ENCODE measurements at regions not wholly inside any gene's neighbourhood (a gene's known extent, or its start where the extent isn't known, plus 50 kb on each side); places are given as distances from the start of the nearest gene placed in this dataset.

DNA sequence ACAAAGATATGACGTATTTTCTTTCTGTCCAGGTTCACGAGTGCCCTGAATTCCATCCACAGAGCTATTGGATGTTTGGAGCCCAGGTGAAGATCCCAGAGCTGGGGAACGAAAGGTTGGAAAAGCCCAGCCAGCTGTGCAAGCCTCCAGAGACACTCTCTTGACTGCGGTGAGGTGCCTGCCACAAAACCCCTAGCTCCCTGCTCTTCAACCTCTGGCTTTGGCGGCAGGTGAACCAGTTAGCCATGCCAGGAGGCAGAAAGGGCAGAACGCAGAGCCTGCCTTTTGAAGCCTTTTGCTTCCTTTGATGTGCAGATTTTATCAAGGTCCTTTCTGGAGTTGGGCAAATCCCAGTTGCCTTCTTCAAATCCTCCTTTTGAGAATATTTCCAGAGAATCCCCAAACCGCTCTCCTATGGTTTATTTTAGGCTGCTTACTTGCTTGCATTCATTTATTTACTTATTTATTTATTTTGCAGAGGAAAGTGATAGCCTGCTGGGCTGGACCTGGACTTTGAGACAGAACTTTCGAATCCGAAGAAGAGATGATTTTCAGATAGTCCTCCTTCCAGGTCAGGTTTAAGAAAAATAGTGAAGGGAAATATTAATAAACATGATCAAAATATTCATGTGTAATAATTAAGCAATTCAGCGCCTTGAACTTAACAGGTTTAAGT, 411.2 kb upstream of the TBX3 start:
- TF ChIP-seq ZFP30 (CRISPR knock-in tag; IDR thresholded peaks at IDR 0.05) (no peak), ZNF565 (CRISPR knock-in tag; conservative IDR thresholded peaks at IDR 0.05; ENCODE audit: low read depth) (no peak), ARNTL (CRISPR knock-in tag; IDR thresholded peaks at IDR 0.05; ENCODE audit: borderline replicate concordance, low read depth) (no peak), RARB (CRISPR knock-in tag; IDR thresholded peaks at IDR 0.05) (no peak), PPARA (CRISPR knock-in tag; IDR thresholded peaks at IDR 0.05; ENCODE audit: borderline replicate concordance) (no peak)
- TF ChIP-seq, protein P1, sequence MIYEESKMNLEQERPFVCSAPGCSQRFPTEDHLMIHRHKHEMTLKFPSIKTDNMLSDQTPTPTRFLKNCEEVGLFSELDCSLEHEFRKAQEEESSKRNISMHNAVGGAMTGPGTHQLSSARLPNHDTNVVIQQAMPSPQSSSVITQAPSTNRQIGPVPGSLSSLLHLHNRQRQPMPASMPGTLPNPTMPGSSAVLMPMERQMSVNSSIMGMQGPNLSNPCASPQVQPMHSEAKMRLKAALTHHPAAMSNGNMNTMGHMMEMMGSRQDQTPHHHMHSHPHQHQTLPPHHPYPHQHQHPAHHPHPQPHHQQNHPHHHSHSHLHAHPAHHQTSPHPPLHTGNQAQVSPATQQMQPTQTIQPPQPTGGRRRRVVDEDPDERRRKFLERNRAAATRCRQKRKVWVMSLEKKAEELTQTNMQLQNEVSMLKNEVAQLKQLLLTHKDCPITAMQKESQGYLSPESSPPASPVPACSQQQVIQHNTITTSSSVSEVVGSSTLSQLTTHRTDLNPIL (CRISPR knock-in tag; IDR thresholded peaks at IDR 0.05; ENCODE audit: low read depth): no peak
- TF ChIP-seq, protein P2, sequence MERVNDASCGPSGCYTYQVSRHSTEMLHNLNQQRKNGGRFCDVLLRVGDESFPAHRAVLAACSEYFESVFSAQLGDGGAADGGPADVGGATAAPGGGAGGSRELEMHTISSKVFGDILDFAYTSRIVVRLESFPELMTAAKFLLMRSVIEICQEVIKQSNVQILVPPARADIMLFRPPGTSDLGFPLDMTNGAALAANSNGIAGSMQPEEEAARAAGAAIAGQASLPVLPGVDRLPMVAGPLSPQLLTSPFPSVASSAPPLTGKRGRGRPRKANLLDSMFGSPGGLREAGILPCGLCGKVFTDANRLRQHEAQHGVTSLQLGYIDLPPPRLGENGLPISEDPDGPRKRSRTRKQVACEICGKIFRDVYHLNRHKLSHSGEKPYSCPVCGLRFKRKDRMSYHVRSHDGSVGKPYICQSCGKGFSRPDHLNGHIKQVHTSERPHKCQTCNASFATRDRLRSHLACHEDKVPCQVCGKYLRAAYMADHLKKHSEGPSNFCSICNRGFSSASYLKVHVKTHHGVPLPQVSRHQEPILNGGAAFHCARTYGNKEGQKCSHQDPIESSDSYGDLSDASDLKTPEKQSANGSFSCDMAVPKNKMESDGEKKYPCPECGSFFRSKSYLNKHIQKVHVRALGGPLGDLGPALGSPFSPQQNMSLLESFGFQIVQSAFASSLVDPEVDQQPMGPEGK (CRISPR knock-in tag; IDR thresholded peaks at IDR 0.05; ENCODE audit: borderline replicate concordance): no peak
